Activated CD4-positive, alpha-beta T cell treated with anti-CD3 and anti-CD28 coated beads, Interleukin-10, Interleukin-2, amounts not matched to agents 100 ng/mL and 50 ng/mL, durations not matched to agents 16 hours and 8 hours (primary cell): ENCODE measurements at regions not wholly inside any gene's neighbourhood (a gene's known extent, or its start where the extent isn't known, plus 50 kb on each side); places are given as distances from the start of the nearest gene placed in this dataset.

ENCODE experiments used
- DNase-seq: peaks from one replicate; pipeline ENCODE4 v3.0.0-alpha.2; 2020

DNA sequence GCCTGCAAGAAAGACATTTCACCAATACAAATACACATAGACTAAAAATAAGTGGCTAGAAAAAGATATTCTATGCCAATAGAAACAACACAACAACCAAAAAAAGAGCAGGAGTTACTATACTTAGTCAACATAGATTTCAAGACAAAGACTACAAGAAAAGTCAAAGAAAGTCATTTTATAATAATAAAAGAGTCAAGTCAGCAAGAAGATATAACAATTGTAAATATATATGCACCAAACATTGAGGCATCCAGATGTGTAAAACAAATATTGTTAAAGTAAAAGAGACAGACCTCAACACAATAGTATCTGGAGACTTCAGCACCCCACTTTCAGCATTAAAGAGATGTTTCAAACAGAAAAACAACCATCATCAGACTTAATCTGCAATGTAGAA, 104.6 kb downstream of the AMY1C start:
- no peak for DNase-seq

DNA sequence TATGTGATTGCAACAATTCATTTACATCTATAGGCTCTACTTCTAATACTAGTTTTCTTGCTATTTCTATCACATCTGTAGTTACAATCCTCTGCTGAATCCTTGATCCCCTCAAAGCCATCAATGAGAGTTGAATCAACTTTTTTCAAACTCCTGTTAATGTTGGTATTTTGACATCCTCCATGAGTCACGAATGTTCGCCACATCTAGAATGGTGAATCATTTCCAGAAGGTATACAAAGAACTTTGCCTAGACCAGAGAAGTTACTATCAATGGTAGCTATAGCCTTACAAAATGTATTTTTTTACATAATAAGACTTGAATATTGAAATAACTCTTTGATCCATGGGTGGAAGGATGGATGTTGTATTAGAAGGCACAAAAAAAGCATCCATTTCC, 110.0 kb downstream of the AMY1C start:
- DNase-seq, result no peak

DNA sequence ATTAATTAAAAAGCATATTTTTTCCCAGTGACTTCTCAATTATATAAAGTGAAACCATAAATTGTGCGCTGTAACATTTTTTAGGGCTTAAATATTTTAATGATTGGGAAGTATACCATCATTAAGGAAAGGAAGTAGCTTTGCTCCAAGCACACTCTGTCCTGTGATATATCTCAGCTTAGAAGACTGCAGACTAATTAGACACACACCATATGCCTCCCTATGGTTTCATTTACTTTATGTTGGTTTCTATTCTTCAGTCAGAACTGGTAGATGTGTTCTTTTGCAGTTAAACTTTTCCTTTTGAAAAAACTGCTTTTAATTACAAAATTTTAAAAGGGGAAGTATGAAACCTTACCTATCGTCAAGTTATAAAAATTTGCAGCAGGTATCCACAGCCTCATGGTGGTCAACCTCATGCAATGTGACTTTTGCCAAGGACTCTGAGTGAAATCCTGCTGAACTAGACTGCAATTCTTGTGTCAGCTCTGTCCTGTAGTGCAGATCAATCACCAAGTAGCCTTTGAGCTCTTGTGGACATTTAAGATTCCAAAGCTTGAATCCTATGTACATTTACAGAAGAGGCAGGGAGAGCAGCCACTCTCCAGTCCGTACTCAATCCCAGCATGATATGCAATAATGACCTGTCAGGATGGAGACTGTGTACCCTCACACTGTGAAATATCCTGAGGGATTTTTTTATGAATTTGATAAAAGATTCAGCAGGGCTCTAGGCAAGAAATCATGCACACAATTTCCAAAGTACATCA, 149.1 kb downstream of the AMY1C start:
- DNase-seq, result no peak

DNA sequence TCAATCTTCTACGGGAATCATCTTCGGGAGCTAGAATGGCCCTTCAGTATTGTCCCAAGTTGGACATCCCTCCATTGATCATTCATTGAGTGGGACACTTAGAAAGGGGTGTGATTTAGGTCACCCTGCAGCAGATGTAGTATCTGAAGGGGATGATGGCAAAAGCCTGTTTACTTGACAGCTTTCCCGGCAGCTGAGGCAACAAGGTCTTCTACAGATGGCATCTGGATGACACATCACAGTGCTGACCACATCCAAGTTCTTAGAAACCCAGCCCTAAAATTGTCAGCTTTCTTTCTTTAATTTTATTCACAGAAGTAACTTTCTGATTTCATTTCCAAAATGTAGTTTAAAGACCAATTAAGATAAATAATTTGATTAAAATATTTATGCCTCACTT, 150.3 kb downstream of the AMY1C start:
- DNase-seq, result no peak

DNA sequence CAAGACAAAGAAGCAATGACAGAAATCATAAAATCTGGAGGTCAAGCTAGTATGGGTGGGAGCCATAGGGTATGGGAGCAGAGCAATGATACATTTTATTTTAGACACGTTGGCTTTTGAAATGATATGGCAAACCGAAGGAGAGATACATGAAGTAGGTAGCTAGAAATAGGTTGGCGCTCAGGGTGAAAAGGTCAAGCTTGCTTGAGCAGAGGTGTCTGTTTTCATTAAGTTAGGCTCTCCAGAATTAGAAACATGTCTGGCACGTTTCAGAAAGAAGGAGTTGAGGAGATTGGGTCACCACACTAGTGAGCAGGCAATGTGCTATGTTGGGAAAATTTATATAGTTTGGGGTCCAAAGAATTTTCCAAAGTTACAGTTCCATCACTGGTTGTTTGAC, 151.4 kb downstream of the AMY1C start:
- no peak for DNase-seq

DNA sequence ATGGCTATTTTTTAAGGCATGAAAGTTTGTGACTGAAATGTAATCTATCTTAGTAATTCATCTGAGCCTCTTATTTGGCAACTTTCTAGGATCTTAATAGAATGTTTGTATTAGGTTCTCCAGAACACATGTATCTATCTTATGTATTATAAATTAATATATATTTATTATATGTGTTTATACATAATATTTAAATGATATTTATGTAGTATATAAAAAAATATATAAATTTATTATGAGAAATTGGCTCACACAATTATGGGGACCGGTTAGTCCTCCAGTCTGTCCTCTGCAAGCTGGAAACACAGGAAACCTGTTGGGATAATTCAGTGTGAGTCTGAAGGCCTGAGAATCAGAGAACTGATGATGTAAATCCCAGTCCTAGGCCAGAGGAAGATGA, 155.7 kb downstream of the AMY1C start:
- no peak for DNase-seq

DNA sequence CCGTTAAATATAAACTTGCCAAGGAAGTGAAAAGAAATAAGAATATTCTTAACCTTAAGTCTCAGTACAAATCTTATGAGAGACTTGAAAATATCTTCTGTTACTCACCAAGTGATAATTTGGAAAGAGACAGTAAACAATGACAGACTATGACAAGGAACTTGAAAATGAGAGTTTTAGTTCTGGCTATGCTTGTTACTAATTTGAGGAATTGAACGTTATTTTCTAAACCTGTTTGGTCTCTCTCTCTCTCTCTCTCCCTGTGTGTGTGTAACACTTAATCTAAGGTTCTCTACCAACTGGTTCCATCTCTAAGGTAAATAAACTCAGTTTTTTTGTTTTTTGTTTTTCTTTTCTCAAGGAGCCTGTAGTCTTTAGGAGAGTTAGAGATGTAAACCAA, 161.8 kb downstream of the AMY1C start:
- DNase-seq, result no peak

DNA sequence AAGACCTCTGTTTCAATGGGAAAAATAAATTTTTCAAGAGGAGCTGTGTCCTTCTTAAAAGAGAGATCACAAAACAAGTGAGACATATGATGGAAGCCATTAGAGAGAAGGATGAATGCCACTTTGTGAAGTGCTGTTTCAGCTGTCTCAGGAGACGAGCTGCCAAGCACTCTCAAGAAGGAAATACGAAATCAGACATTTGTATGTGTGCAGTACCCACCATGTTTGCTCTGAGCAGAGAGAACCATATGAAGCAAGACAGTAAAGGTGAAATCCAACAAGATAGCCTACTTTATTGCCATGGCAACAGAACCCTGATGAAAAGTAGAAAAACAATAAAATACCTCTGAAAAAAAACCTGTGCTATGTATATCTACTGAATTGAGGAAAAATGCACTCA, 168.1 kb downstream of the AMY1C start:
- no peak for DNase-seq

DNA sequence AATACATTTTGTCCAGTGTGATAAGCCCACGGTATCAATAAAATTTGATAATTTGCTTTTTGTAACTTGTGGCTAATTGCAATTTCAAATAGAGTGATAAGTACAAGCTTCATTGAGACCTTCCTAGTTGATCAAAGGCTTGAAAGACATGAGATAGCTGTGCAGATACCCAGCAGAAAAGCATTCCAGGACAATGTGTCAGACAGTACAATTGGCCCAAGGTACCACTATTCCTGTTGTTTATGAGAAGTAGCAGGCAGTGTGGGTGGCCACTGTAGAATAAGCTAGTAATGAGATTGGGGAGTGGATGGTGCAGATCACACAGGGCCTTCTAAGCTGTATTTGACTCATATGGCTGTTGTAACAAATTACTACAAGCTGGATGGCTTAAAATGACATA, 182.2 kb downstream of the AMY1C start:
- DNase-seq, result no peak

DNA sequence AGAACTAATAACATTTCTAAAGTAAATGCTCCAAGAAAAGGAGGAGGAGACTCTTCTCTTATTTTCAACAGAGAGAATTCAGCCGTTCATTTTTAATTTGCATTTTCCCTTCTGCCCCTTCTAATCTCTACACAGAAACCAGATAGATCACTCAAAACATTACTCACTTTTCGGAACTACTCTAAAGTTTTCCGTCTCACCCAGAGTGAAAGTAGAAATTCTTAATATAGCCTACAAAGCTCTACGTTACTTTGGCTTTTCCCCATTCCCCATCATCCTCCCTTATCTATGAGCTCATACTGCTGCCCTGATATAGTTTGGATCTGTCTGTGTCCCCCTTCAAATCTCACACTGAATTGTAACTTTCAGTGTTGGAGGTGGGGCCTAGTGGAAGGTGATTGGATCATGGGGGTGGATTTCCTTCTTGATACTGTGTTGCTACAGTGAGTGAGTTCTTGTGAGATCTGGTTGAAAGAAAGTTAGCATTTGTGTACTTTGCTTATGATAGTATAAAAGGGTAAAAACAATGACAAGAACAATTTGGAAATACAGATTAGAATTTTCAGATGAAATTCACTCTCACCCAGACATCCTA, 188.2 kb downstream of the AMY1C start:
- DNase-seq, result peak; percentile 2

DNA sequence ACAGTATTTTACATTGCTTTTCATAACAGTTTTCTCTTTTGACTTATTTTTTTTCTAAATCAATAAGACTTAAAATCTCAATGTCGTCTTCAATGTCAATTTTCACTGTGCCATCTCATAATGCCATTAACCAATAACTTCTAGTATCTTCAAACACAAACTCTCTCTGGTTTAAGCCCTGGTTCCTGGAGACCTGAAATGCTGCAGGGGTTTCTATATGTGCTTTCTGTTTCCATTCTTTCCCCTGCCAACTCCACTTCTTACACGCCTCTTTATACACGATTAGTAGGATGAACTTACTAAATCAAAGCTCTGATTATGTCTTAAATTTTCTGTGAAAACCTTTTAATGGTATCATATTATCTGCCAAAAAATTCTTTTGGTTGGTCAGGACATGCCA, 191.4 kb downstream of the AMY1C start:
- DNase-seq, result no peak

DNA sequence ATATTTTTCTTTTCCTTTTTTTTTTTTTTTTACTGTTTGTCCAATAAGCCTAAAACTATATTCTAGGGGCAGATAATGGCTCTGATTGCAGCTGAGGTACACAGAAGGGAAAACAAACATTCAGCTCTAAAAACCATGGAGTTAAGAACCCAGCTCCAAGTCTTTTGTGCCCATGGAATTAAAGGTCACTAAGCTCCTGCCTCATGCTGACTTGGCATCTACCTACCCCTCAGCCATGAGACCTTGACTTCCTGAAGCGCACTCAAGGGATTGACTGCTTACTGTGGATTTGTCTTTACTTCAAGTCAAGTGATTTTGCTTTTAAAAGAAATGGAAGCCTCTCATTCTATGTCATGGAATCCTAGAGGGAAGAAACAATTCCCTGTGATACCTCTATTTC, 192.3 kb downstream of the AMY1C start:
- DNase-seq, result no peak

DNA sequence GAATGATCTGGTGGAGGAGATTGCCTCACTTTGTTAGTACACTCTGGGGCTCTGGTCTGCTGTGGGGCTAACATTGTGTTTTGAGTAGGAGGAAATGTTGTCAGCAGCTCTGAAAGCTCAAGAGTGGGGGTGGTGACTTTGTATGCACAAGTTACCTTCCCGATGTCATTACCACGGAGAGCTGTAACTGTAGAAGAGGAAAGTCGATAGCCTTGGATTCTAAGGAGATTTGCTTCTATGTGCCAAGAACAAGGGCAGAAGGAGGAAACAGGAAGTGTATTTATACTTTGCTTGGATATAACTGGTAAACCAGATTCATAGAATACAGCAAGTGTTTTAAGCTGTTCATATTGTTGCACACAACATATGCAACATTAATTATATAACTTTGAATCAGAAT, 196.1 kb downstream of the AMY1C start:
- DNase-seq, result no peak

DNA sequence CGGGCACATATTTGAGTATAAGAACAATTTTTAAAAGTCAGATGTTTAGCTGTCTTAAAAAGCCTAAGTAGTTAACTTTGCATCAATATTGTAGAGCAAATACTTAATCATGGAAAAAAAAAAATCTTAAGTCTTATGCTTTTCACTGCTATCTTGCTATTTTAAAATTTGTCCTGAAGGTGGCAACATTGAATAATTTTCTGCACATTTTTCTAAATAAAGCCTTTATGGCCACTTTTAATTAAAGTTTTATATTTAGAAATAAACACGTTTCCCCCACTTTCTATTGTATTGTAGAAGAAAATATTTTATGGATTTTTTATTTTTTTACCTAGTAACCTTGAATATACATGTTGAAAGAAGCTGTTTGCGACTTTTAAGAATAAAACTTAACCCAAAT, 198.8 kb downstream of the AMY1C start:
- DNase-seq, result no peak

DNA sequence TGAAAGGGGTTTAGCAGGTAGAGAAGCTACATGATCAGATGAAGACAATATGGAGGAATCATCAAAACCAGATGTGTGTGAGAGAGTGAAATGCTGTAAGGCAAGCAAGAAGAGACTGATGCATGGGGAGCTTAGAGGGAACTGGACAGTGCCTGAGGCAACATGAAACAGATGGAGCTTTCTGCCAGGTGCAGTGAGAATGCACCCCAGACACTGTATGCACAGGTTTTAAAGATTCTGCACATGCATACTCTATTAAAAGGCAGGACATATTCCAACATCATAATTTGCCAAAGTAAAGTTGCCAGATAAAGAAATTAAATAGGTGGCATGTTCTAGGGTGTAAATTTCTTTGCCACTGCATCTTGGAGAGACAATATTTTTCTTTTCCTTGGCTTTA, 200.1 kb downstream of the AMY1C start:
- DNase-seq, result no peak

DNA sequence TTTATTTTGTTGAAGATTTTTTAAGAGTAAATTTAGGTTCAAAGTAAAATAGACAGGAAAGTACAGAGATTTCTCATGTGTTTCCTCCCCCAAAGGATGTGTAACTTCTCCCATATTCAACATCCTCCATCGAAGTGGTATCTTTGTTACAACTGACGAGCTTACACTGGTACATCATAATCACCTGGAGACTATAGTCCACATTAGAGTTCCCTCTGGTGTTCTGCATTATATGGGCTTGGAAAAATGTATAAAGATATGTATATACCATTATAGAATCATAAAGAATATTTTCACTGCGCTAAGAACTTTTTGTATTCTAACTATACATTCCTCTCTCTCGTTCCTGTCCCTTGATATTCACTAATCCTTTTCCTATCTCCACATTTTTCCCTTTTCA, 203.7 kb downstream of the AMY1C start:
- no peak for DNase-seq

DNA sequence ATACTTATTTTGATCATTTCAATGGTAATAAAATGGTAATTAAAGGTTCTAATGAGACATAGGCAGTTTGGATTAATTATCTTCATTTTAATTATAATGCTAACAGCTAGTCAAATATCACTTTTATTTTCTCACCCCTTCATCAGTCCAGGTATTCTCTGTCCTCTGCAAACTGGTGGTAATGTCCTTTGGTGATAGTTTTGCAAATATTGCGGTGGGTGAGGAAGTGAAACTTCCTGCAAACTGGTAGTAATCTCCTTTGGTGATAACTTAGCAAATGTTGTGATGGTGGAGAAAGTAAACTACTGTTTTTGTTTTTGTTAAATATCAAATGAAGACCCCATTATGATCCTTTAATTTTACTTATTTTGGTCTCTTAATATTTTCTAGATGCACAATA, 209.0 kb downstream of the AMY1C start:
- no peak for DNase-seq

DNA sequence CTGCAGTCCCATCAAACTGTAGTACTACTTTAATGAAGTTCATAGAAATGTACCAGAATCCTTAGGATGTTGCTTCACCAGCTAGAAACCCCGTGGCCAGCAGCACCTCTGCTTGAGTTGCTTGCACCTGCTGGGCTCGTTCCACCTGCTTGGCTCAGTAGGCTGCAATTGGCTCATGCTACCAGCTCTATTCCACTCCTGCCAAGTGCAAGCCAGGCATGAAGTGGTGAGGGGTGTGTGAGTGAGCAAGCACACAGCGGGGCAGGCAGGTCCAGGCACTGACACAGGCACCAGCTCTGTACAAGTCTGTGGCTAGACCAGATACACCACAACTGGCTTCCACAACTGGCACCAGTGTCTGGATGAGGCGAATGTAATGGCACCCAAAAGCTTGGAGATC, 209.9 kb downstream of the AMY1C start:
- DNase-seq, result no peak

DNA sequence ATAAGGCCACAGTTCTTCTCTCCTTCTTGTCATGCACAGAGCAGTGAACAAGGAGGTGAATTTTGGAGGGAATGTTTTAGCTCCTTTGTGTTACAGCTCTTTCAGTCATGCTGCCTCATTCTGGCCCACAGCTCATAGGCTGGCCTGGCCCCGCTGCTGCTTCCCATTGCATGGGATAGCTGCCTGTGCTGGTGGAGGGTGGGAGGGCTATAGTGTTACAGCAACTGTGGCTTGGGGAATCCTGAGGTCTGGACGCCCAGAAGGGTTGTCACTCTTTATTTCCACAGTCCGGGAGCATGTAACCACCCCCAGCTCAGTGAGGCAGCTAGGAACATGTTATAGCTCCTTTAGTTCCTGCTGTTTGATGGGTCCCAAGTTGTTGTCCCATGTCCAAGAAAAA, 210.3 kb downstream of the AMY1C start:
- DNase-seq, result no peak

DNA sequence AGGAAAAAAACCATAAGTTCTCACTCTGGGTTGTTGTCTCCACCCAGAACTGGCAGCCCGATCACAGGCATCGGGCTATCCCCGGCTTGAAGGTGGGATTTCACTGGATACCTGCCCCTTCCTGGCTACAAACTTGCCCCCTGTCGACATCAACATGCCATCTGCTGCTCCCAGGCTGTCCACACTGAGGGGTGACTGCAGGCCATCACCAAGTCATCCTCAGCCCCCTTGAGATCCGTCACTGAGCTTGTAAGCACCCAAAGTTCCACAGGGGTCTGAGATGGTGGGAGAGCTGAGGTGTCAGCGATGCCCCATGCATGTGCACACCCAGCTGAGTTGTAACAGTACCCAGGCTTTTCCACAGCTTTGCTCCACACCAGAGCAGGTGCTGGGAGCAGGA, 211.0 kb downstream of the AMY1C start:
- no peak for DNase-seq

DNA sequence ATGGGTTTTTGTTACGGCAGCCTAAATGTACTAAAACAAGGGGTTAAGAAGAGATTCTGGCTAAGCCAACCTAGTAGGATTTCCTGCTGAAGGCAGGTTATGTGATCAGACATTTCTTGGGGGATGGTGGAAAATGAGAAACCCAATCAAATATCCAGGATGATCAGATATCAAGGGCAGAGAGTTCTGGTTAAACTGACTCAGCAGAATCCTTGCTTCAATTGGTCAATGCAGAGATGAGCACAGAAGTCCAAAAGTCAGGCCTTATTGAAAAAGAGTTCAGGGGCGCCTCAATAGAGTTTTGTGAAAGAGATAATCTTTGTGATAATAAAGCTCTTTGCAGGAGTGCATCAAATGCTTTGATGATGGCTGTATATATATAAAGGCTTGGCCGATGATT, 237.1 kb downstream of the AMY1C start:
- no peak for DNase-seq

DNA sequence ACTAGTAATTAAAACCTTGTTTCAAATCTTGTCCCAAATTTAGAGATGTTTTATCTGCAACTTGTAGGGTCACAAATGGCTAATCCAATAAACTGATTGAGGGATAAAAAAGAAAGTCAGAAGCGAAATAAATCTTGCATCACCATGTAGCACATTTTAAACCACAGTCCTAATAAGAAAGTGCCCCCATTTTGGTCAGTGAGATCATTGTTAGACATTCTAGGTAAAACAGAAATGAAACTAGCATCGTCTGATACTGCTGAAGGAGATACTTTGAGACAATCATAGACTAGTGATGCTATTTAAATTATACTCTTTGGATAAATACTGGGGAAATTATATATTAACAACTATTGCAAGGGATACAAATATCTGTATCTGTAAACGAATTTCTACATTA, 247.9 kb downstream of the AMY1C start:
- no peak for DNase-seq

DNA sequence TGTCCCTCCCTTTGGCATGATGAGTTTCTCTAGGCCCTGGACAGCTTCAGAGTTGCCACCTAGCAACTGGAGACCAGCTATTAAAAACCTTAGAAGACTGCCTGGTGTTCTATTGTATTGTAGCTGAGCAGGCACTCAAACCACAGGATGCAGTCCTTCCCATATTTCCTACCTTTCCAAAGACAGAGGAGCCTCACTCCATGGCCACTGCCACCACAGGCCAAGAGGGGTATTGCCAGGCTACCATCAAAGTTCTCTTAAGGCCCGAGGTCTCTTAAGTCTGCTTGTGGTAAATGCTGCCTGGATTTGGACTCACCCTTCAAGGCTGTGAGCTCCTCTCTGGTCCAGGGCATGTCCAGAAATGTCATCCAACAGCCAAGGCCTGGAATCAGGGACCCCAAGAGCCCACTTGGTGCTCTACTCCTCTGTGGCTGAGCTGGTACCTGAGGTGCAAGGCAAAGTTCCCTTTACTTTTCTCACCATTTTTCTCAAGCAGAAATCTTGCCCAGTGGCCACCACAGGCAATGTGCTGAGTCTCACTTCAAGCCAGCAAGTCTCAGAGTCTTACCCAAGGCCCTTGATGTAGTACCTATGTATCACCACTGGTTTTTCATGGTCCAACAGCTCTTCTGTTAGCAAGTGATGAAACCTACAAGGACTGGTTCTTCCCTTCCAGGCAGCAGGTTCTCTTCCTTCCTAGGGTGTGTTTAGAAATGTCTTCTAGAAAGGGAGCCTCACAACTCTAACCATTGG, 269.4 kb downstream of the AMY1C start:
- no peak for DNase-seq

DNA sequence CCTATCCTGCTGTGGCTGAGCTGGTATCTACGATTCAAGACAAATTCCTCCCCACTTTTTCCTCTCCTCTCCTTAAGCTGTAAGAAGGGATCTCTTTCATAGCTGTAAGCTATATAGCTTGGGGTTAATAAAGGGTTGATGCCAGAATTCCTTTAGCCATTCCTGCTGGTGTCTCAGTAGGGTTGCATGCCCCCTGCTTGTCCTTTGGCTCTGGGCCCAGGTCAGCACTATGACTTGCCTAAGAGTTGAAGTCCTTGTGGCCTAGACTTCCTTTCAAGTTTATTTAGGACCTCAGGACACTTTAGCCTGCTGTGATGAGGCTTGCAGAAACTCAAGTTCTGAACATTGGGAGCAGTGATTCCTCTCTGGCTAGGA, 270.0 kb downstream of the AMY1C start:
- DNase-seq, result no peak
